ENCODE measurements at regions not wholly inside any gene's neighbourhood (a gene's known extent, or its start where the extent isn't known, plus 50 kb on each side); places are given as distances from the start of the nearest gene placed in this dataset.

- no peak for DNase-seq (ENCODE audit: low spot score)
Measured at GRCh38 chr13:78020861-78021260, 102.2 kb upstream of the EDNRB start.

DNA sequence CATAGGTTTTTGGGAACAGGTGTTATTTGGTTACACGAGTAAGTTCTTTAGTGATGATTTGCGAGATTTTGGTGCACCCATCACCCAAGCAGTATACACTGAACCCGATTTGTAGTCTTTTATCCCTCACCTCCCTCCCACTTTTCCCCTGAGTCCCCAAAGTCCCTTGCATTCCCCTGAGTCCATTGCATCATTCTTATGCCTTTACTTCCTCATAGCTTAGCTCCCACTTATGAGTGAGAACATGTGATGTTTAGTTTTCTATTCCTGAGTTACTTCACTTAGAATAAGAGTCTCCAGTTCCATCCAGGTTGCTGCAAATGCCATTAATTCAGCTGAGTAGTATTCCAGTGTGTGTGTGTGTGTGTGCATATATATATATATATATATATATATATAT, 97.2 kb upstream of the EDNRB start:
- DNase-seq (ENCODE audit: low spot score) = no peak

GRCh38 chr13:78012046-78012445, 93.4 kb upstream of the EDNRB start:
- DNase-seq (ENCODE audit: low spot score) = no peak

- DNase-seq (ENCODE audit: low spot score) = no peak
Measured at GRCh38 chr13:78004821-78005220, 86.2 kb upstream of the EDNRB start.

DNA sequence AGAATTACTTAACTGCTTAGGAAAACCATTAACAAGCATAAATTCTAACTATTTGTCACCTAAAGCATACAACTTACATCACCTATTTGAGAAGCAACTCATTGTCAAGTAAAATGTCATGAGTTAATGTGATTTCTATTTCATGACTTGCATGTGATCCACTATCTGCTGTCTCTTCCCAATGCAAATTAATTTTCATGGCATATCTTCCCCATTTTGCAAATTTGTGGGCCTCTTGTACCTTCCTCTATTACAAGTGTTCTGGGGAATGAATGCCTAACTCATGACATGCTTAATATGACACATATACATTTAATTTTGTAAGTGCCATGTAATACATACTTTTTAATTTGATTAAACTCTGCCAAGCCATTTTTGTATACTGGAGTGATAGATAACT, 81.1 kb upstream of the EDNRB start:
- DNase-seq (ENCODE audit: low spot score) = no peak

GRCh38 chr13:77994166-77994565, 75.5 kb upstream of the EDNRB start:
- no peak for DNase-seq (ENCODE audit: low spot score)

DNA sequence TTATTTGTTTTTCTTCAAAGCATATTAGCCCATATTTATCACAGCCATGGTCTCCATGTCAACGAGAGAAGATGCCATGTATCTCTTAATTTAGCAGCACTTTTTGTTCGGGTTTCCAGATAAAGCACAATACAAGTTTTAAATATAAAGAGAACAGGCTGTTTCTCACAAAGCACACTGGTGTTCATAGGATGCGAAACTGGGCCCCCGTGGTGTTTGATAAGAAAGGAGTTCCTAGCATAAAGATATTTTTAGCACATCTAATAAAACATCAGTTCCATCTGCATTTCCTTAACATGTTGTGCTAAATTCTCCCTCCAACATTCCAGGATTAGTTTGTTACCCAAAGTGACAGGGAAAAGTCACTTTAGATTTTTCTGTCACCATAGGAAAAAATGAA, 72.4 kb upstream of the EDNRB start:
- no peak for DNase-seq (ENCODE audit: low spot score)

- no peak for DNase-seq (ENCODE audit: low spot score)
Measured at GRCh38 chr13:77989281-77989680, 70.7 kb upstream of the EDNRB start.

GRCh38 chr13:77988355-77988754, 69.7 kb upstream of the EDNRB start:
- no peak for DNase-seq (ENCODE audit: low spot score)

GRCh38 chr13:77986713-77987112, 68.1 kb upstream of the EDNRB start:
- no peak for DNase-seq (ENCODE audit: low spot score)

- no peak for DNase-seq (ENCODE audit: low spot score)
Measured at GRCh38 chr13:77985866-77986636, 67.4 kb upstream of the EDNRB start.

DNA sequence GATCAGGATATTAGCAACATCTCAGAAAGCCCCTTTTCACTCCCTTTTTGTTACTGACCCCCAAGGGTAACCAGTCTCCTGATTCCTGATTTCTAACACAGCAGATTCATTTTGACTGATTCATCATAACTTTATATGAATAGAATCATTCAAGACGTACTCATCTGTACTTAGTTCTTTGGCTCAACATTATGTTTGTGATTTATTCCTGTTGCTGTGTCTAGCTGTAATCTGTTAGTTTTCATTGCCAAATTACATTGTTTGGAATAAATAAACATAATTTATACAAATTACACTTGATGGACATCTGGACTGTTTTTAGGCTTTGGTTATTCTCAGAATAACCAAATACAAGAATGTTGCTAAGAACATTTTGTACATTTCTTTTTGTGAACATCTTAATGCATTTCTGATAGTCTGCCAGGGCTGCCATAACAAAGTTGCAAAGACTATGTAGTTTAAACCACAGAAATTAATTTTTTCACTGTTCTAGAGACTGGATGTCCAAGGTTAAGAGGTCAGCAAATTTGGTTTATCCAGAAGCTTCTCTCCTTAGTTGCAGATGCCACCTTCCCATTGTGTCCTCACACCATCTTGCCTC, 62.8 kb upstream of the EDNRB start:
- no peak for DNase-seq (ENCODE audit: low spot score)

- no peak for DNase-seq (ENCODE audit: low spot score)
Measured at GRCh38 chr13:77980592-77980991, 62.0 kb upstream of the EDNRB start.

GRCh38 chr13:77979721-77980385, 61.2 kb upstream of the EDNRB start:
- no peak for DNase-seq (ENCODE audit: low spot score)

- no peak for DNase-seq (ENCODE audit: low spot score)
Measured at GRCh38 chr13:77975358-77976042, 56.9 kb upstream of the EDNRB start.

DNA sequence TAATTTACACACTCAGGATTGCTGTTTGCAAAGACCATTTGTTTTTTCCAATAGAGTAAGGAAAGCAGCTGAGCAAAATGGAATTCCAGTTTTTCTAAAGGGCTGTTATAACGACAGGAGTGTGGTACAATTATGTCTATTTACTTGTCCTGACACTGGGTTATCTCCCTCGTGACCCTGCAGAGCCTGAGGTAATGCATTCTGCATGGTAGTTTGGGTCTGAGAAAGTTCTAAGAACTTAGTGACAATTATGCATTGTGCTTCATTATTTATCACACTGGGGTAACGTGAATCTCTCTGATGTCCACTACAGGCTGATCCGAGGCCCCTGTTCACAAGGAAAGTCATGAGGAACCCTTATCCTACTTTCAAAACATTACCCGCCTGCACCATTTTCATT, 50.7 kb upstream of the EDNRB start:
- DNase-seq (ENCODE audit: low spot score) = no peak
